ENCODE measurements at regions not wholly inside any gene's neighbourhood (a gene's known extent, or its start where the extent isn't known, plus 50 kb on each side); places are given as distances from the start of the nearest gene placed in this dataset.
"Not testable (repeated sequence)": the region's sequence is repeated elsewhere in the genome, so short reads cannot be mapped to it uniquely, and the experiment has no call there.

- no peak for DNase-seq
Observed at GRCh38 chr1:199877526-199878384, 149.8 kb upstream of the NR5A2 start.

GRCh38 chr1:199878823-199879222 lies 148.7 kb upstream of the NR5A2 start:
- peak; percentile 57 for DNase-seq

DNA sequence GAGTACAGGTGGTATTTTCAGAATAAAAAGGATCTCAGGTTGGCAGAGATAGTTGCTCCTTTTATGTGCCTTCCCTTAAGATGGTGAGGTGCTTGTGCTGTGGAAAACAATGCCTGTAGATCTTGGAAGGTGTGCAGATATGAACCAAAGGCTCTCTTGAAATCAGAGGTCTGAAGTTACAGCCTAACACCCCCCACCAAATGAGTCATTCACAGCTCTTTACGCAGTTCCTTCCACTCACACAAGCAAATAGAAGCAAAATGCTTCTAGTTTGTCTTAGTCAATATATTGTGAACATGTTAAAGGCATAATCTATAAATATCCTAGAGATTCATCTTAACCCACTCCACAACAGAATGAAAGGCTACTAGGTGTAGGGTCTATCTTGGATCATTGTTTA lies 128.9 kb upstream of the NR5A2 start:
- DNase-seq: no peak

GRCh38 chr1:199901341-199901740 lies 126.2 kb upstream of the NR5A2 start:
- no peak for DNase-seq

GRCh38 chr1:199907361-199907760 lies 120.1 kb upstream of the NR5A2 start:
- DNase-seq: peak; percentile 14

DNA sequence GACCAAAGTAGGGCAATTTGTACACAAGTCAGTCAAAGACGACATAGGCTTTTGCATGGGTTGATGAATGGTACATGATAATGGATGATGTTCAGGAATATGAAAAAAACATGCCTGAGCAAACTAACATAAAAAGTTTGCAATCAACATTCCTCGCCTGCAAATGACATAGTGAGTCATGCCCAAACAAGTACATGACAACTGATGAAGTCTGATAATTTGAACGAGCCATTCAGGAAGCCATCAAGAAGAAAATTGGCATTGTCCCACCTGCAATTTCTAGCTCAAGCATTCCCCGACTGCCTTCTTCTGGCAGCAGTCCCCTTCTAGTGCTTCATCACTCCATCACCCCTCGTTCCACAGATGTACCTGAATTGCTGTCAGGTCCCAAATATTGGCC lies 118.4 kb upstream of the NR5A2 start:
- DNase-seq: no peak

DNA sequence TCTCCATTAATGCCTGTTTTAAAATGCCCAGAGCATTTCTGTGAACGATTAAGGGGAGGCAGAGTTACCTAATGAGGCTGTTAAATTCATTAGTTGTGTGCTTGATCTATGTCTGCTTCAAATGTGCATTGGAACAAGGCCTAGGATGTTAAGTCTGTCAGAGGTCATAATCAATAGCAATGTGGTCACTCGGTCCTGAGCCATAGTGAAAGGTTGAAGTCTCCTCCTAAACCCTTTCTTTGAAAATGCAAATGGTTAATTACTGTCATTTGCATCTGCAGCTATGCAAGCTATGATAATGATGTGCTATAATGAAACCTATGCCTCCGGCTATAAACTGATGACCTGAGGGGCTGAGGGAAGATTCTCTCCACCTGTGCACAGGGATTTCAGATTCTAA lies 114.2 kb upstream of the NR5A2 start:
- DNase-seq: no peak

- no peak for DNase-seq
Observed at GRCh38 chr1:199914546-199914945, 113.0 kb upstream of the NR5A2 start.

- no peak for DNase-seq
Observed at GRCh38 chr1:199918196-199918769, 109.2 kb upstream of the NR5A2 start.

DNA sequence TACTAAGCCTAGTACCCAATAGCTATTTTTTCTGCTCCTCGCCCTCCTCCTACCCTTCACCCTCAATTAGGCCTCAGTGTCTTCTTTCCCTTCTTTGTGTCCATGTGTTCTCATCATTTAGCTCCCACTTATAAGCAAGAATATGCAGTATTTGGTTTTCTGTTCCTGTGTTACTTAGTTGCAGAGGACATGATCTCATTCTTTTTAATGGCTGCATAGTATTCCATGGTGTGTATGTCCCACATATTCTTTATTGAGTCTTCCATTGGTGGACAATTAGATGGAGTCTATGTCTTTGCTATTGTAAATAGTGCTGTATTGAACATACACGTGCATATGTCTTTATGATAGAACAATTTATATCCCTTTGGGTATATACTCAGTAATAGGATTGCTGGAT lies 106.9 kb upstream of the NR5A2 start:
- DNase-seq: no peak

- DNase-seq: no peak
Observed at GRCh38 chr1:199929556-199929955, 98.0 kb upstream of the NR5A2 start.

- not testable (repeated sequence) for DNase-seq
Observed at GRCh38 chr1:199930067-199930466, 97.4 kb upstream of the NR5A2 start.

- peak; percentile 79 for DNase-seq
Observed at GRCh38 chr1:199931666-199932377, 95.7 kb upstream of the NR5A2 start.

DNA sequence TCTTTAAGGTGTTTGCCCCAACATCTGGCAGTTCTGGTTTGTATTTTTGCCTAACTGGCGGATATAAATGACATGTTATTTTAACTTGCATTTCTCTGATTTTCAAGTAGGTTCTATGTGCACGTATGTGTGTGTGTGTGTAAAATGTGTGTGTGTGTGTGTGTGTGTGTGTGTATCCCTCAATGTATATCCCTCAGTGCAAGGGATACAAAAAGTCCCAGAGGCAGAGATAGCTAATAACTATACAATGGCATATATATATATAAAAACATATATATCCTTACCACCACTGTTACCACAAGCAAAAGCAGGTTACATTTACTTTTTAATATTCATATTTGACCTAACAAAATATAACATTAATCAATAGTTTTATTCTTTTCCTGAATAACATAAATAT lies 95.0 kb upstream of the NR5A2 start:
- no peak for DNase-seq

- DNase-seq: no peak
Observed at GRCh38 chr1:199936441-199936840, 91.1 kb upstream of the NR5A2 start.

DNA sequence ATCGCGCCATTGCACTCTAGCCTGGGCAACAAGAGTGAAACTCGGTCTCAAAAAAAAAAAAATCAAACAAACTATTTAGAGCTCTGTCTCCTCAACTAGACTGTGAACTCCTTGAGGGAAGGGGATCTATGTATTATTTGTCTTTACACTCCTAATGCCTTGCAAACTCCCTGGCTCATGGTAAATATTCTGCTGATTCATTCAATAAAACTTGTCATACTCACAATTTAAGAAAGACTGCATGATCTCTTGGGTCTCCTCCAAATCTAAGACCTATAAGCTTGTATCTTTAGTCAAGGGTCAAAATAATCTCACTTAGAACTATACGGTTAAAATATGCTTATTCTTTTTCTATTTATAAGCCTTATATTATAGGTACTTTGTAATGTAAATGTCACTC lies 90.3 kb upstream of the NR5A2 start:
- DNase-seq: no peak

GRCh38 chr1:199937661-199938060 lies 89.8 kb upstream of the NR5A2 start:
- DNase-seq: no peak

- no peak for DNase-seq
Observed at GRCh38 chr1:199944986-199945385, 82.5 kb upstream of the NR5A2 start.

DNA sequence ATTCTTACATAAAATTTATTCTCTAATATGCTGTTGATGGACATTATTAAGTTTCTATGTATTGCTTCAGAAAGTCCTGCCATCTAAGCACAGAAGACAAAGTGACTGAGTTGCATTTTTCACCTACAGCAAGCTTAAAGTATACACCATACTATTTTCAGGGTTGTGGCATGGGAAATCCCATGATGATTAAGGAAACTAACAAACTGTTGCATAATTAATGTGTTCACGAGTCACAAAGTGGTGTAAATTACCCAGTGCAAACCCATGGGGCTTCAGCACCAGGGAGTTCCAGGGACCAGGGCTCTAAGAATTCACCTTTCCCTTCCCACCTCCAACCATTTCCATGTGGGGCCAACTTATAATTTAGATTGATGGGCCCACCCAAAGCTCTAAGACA lies 81.9 kb upstream of the NR5A2 start:
- no peak for DNase-seq

- no peak for DNase-seq
Observed at GRCh38 chr1:199946305-199947155, 81.0 kb upstream of the NR5A2 start.

GRCh38 chr1:199948587-199949280 lies 78.8 kb upstream of the NR5A2 start:
- DNase-seq: no peak

GRCh38 chr1:199951005-199951404 lies 76.5 kb upstream of the NR5A2 start:
- not testable (repeated sequence) for DNase-seq

All from hematopoietic multipotent progenitor cell treated with erythropoietin and hydrocortisone succinate and interleukin-3 and kit ligand, for 4 days (in vitro differentiated cells).